ENCODE measurements at regions not wholly inside any gene's neighbourhood (a gene's known extent, or its start where the extent isn't known, plus 50 kb on each side); places are given as distances from the start of the nearest gene placed in this dataset.

- TF ChIP-seq, protein P1, sequence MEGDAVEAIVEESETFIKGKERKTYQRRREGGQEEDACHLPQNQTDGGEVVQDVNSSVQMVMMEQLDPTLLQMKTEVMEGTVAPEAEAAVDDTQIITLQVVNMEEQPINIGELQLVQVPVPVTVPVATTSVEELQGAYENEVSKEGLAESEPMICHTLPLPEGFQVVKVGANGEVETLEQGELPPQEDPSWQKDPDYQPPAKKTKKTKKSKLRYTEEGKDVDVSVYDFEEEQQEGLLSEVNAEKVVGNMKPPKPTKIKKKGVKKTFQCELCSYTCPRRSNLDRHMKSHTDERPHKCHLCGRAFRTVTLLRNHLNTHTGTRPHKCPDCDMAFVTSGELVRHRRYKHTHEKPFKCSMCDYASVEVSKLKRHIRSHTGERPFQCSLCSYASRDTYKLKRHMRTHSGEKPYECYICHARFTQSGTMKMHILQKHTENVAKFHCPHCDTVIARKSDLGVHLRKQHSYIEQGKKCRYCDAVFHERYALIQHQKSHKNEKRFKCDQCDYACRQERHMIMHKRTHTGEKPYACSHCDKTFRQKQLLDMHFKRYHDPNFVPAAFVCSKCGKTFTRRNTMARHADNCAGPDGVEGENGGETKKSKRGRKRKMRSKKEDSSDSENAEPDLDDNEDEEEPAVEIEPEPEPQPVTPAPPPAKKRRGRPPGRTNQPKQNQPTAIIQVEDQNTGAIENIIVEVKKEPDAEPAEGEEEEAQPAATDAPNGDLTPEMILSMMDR (IDR thresholded peaks at IDR 0.05; ENCODE audit: low read depth, low read length): no peak
- TF ChIP-seq POLR2A (IDR thresholded peaks at IDR 0.05; ENCODE audit: extremely low read depth, insufficient read length) (no peak), MYC (IDR thresholded peaks at IDR 0.05; ENCODE audit: low read depth, low read length) (no peak)
Observed at GRCh38 chr18:45399146-45399545, 216.1 kb upstream of the SLC14A2 start.
